ENCODE measurements at regions not wholly inside any gene's neighbourhood (a gene's known extent, or its start where the extent isn't known, plus 50 kb on each side); places are given as distances from the start of the nearest gene placed in this dataset.

GRCh38 chr6:169162249-169162648, 91.4 kb downstream of the THBS2 start:
- TF ChIP-seq, protein P1, sequence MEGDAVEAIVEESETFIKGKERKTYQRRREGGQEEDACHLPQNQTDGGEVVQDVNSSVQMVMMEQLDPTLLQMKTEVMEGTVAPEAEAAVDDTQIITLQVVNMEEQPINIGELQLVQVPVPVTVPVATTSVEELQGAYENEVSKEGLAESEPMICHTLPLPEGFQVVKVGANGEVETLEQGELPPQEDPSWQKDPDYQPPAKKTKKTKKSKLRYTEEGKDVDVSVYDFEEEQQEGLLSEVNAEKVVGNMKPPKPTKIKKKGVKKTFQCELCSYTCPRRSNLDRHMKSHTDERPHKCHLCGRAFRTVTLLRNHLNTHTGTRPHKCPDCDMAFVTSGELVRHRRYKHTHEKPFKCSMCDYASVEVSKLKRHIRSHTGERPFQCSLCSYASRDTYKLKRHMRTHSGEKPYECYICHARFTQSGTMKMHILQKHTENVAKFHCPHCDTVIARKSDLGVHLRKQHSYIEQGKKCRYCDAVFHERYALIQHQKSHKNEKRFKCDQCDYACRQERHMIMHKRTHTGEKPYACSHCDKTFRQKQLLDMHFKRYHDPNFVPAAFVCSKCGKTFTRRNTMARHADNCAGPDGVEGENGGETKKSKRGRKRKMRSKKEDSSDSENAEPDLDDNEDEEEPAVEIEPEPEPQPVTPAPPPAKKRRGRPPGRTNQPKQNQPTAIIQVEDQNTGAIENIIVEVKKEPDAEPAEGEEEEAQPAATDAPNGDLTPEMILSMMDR (conservative IDR thresholded peaks at IDR 0.05) = no peak
- TF ChIP-seq ZFX (IDR thresholded peaks at IDR 0.05) = no peak
